ENCODE measurements at regions not wholly inside any gene's neighbourhood (a gene's known extent, or its start where the extent isn't known, plus 50 kb on each side); places are given as distances from the start of the nearest gene placed in this dataset.

DNA sequence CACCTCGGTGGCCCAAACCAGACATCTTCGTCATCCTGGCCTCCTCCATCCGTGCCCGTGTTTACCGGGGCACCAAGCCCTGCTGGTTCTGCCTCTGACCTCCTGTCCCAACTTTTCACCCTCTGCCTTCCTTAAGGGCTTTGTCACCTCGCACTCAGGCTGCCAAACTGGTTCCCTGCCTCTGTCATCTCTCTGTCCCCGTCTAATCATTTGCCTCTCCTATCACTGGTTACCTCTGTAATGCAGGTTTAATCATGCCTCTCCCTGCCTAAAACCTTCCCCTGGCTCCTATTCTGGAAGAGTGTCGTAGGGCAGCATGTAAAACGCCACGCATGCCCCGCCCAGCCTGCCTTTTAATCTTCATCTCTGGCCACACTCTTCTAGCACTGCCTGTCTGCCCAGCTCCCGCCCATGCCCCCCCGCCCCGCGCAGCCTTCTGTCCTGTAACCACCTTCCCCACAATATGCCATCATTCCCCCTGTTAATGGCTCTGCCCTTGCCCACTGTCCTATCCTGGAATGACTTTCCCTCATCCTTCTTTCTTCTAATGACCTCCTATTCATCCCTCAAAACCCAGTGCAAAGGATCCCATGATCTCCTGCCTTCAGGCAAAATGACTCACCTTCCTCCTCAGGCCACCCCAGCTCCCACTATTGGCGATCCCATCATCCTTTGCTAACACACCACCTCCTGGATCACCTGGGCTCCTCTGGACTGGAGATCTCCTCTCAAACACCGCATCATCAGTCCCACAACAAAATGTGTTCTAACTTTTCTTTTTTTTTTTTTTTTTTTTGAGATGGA, 66.7 kb downstream of the PEX11G start:
- no peaks in the 10 kb centered on the region for H3K9me3 Mint-ChIP-seq
- CTCF ChIA-PET, result interaction anchor here (0.6 kb wide), 1 partner anchor 67 kb away, joined by 4 read pairs; no protein-coding TSS in a partner anchor
- peaks cover 8% of the 10 kb centered on the region for H3K4me1 Mint-ChIP-seq (ENCODE audit: low read depth)

More for the DNA sequence above, 66.7 kb downstream of the PEX11G start:
- Mint-ChIP-seq H3K27me3 (ENCODE audit: low read depth) (no peaks in the 10 kb centered on the region), H3K27ac (peak overlapping the region; percentile 42), H3K36me3 (ENCODE audit: low read depth) (peaks cover 7% of the 10 kb centered on the region), H3K4me3 (no peak overlapping the region)
- intact Hi-C loops (cut with micrococcal nuclease), result no loop called here
- no peak for DNase-seq
